C4-2B (cell line): ENCODE measurements at regions not wholly inside any gene's neighbourhood (a gene's known extent, or its start where the extent isn't known, plus 50 kb on each side); places are given as distances from the start of the nearest gene placed in this dataset.

Experiments used
- ZFX ChIP-seq: fragments of 450-650 bp; IDR thresholded peaks from 2 replicates; pipeline ENCODE4 v1.6.1; 2017
- TF ChIP-seq, protein P1 (sequence below): fragments of 450-650 bp; conservative IDR thresholded peaks from 2 replicates; pipeline ENCODE4 v1.5.1; 2017; ENCODE audit warnings: mild to moderate bottlenecking

GRCh38 chr19:31144075-31144870 is 205.0 kb downstream of the TSHZ3 start:
- TF ChIP-seq, protein P1, sequence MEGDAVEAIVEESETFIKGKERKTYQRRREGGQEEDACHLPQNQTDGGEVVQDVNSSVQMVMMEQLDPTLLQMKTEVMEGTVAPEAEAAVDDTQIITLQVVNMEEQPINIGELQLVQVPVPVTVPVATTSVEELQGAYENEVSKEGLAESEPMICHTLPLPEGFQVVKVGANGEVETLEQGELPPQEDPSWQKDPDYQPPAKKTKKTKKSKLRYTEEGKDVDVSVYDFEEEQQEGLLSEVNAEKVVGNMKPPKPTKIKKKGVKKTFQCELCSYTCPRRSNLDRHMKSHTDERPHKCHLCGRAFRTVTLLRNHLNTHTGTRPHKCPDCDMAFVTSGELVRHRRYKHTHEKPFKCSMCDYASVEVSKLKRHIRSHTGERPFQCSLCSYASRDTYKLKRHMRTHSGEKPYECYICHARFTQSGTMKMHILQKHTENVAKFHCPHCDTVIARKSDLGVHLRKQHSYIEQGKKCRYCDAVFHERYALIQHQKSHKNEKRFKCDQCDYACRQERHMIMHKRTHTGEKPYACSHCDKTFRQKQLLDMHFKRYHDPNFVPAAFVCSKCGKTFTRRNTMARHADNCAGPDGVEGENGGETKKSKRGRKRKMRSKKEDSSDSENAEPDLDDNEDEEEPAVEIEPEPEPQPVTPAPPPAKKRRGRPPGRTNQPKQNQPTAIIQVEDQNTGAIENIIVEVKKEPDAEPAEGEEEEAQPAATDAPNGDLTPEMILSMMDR, result no peak
- TF ChIP-seq ZFX, result no peak
